ENCODE measurements at regions not wholly inside any gene's neighbourhood (a gene's known extent, or its start where the extent isn't known, plus 50 kb on each side); places are given as distances from the start of the nearest gene placed in this dataset.

DNA sequence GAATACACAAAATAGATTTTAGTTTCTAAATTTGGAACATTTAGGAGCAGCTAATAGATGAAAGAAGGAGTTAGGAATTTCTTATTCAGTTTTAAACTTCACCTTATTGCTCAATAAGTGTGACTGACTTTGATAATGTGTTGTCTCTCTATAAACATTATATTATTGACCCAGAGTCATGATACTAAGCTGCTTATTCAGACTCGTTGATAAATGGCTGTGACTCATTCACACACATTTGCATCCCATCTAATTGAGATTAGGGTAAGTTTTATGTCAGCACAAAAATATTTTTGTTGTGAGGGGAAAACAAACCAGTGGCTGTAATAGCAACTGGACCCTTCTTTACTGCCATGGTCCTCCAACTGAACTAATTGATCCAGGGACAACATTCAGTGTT lies 137.6 kb downstream of the GOLIM4 start:
- no peak for DNase-seq (ENCODE audit: low spot score)

DNA sequence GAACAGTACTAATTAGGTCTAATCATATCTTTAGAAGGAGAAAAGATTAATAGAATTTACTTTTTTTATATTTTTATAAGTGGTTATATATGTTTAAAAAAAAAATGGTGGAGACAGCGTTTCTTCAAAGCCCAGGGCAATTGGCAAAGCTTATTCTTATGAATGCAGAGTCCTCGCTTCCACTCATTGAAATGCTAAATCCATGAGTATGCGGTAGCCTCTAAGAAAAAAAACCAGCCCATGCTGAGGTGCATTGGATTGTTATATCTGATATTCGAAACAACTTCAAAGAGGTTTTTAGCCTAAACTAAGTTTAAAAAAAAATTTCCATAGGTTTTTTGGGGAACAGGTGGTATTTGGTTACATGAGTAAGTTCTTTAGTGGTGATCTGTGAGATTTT lies 142.8 kb downstream of the GOLIM4 start:
- DNase-seq (ENCODE audit: low spot score): no peak

DNA sequence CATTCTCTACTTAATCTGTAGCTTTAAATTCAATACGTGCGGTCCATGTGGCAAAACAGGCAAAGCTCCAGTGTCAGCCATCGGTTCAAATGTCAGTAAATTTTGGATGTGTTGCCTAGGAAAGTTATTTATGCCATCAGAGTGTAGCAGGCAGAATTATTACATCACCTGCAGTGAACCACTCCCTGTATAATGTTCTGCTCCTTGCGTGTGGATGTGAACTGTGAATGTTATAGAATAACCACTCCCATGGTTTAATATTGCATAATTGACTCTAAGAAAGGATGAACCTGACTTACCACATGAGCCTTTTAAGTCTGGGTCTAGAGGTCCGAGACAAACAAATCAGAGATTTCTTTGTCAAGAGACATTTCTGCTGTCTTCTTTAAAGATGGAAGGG lies 145.5 kb downstream of the GOLIM4 start:
- no peak for DNase-seq (ENCODE audit: low spot score)

DNA sequence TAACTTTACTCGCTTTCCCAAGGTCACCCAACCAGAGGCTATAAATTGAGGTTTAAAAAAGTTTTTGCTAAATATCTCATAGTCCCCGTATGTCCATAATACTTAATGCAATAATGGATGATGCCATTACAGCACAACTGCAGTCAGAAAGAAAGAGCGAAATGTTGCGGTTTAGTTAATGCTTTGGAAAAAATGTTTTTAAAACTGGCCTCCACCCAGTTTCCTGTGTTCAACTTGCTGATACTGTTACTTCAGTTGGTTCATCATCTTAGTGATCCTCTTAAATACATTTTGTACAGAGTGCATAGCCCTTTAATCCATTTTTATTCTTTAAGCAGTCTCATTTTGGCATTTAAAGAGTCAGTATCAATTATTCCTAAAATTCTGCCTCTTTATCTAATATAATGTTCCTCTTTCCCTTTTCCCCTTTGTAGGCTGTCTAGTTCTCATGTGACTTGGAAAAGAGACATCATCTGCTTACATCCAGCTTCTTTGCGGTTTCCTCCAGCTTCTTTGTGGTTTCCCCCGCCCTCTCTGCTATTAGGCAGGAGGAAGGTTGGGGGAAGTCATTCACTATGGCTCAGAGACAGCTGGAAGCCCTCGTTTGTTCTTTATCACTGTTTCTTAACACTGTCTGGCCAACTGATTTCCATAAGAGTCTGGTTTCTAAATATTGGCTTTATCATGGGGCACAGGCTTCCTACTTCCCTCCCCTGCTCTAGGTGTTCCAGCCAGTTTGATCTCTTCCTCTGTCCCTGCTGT lies 154.3 kb downstream of the GOLIM4 start:
- DNase-seq (ENCODE audit: low spot score): peak; percentile 6

DNA sequence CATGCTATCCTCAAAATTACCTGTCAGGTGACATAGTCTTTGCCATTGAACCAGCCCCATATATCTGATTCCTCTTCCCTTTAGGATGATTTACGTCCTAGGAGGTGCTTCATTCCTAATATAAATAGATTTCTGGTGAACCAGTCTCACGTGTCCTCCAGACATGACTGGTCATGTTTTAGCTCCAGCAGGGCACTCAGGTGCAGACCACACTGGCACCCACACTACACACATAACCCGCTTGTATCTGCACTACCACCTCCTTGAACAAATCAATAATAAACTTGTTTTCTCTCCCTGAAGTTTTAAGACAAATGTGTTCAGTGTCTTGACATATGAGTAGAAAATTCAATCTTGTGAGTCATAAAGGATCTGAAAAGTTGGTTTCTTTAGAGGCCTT lies 155.5 kb downstream of the GOLIM4 start:
- DNase-seq (ENCODE audit: low spot score): no peak

DNA sequence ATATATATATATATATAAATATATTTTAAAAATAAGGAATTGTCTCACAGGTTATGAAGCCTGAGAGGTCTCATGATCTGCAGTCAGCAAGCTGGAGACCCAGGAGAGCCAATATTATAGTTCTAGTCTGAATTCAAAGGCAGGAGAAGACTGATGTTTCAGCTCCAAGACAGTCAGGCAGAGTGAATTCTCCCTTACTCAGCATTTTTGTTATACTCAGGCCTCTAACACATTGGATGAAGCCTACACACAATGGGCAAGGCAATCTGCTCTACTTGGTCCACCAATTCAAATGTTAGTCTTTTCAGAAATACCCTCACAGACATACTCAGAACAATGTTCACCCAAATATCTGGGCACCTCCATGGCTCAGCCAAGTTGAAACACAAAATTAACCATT lies 157.2 kb downstream of the GOLIM4 start:
- no peak for DNase-seq (ENCODE audit: low spot score)

DNA sequence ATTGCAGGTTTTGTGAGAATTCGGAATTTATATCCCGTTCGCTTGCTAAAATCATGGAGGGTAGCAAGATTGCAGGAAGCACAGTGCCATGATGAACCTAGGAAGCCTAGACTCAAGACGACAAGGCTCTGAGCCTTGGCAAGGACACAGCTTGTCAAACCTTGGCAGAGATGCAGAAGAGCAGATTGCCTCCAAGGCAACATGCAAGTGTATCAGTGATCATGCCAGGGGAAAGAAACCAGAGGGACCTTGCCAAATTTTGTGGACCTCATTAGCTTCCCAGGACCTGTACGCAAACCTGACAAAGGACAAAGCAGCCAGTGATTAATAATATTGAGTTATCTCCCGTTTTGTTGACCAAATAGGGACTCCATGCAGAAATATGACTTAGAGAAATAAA lies 159.7 kb downstream of the GOLIM4 start:
- no peak for DNase-seq (ENCODE audit: low spot score)

DNA sequence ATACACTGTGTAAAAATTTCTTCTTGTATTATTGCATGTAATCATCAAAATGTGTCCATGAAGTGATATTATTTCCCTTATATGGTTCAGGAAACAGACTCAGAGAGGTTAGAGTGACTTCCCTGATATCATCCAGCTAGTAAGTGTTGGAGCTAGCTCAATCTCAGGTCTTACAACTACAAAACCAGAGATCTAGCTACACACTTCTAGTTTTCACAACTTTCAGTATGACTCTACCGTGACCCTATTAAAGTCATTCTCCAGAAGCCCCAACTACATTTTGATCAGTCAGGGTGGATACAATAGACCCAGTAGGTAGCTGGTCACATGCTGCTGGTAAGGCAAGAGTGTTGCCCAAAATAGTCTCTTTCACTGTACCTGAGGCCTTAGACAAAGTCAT lies 165.3 kb downstream of the GOLIM4 start:
- DNase-seq (ENCODE audit: low spot score): no peak

DNA sequence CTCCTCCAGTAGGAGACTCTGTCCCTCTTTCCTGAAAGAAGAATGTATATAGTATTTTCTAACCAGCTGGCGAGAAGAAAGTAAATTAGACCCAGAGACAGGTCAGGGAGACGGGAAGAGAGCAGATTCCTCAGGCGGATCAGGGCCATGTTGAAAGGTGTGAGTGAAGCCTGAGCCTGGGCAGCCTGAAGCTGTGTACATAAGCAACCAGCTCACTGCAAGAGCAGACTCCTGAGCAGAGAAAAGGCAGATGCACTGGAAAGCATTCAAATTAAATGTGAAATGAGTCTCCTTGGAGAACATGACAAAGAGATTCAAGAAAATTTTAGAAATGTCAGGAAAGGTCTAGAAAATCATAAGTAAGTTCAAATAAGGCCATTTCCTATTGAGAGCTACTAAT lies 165.8 kb downstream of the GOLIM4 start:
- no peak for DNase-seq (ENCODE audit: low spot score)

DNA sequence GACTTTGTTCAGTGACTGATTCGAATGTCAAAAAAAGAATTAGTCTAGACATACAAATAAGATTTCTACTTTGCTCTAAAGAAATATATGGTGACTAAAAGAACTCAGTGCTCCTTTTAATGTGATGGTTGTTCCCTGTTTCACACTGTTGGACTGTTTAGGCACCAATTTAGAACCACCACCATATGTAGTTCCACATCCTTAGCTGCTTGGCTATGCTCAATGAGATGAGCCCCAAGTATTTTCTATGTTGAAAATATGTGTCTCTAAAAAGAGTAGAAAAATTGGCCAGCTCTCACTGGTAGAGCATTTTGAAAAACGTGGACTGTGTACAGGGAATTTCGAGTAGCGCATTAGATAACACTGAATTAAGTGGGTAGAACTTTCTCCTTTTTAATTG lies 167.3 kb downstream of the GOLIM4 start:
- DNase-seq (ENCODE audit: low spot score): no peak

DNA sequence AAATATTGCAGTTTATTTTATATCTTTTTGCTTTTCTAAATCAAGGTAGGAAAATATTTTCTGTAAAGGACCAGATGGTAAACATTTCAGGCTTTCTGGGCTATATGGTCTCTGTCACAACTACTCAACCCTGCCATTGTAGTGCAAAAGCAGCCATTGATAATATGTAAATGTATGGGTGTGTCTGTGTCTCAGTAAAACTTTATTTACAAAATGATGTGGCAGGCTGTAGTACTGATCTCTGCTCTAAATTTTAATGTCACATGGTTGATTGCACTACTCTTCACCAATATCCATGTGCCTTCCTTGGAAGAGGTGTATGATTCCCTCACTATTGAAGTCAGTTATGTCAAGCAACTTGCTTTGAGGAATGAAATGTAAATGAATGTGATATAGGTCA lies 175.0 kb downstream of the GOLIM4 start:
- DNase-seq (ENCODE audit: low spot score): no peak

DNA sequence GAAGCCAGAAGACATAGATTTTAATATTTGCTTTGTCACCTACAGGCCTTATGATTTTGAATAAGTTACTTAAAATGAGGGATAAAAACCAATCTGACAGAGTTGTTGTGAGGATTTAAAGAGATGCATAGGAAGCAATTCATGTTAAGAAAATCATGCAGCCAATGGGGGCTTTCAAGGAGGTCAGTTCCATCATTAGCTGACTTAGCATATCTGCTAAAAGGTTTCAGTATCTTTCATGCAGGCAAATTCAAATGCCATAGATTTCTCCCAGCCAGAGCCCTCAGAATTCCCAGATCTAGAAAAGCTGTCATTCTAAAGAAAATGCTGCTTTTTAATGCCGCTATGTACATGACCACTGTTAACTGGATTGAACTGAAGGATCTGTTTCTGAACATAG lies 176.1 kb downstream of the GOLIM4 start:
- no peak for DNase-seq (ENCODE audit: low spot score)

DNA sequence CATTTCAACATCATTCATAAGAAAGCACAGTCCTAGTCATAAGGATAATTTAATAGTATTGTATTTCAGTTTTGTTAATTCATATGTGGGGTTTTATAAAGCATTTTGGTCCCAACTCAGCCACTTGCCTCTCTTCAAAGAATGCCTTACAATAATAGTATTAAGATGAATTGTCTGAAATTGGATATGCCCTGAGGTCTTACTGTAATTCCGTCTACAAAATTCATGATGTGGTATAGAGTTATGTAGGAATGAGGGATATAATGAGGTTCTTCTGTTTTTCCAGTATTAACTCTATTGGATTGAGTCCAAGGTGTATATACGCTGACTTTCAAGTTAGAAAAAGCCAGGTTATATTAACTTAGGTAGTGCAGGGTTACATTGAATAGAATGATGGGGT lies 177.0 kb downstream of the GOLIM4 start:
- no peak for DNase-seq (ENCODE audit: low spot score)

DNA sequence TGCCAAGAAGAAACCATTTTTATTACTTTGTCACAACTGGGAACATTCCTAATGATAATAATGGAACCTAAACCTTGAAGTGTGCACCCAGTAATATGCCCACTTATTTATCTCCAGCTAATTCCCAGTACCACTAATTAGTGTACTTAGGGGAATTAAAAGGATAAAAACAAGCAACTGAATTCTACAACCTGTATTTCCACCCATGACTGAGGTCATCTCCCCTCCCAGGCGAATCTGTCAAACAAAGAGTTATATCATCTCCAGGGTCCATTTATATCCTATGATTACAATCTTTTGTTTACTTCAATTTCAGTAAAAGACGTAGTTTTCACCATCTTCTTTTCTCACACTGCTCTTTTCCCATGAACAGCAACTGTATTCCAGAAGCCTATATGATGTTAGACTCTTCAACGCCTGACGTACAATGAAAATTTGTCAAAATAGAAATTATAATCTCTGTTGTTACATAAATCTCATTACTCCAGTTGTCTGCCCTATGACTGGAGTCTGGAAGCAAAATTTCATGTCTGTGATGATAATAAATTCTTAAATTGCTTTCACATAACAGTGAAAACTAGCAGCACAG lies 177.6 kb downstream of the GOLIM4 start:
- no peak for DNase-seq (ENCODE audit: low spot score)

DNA sequence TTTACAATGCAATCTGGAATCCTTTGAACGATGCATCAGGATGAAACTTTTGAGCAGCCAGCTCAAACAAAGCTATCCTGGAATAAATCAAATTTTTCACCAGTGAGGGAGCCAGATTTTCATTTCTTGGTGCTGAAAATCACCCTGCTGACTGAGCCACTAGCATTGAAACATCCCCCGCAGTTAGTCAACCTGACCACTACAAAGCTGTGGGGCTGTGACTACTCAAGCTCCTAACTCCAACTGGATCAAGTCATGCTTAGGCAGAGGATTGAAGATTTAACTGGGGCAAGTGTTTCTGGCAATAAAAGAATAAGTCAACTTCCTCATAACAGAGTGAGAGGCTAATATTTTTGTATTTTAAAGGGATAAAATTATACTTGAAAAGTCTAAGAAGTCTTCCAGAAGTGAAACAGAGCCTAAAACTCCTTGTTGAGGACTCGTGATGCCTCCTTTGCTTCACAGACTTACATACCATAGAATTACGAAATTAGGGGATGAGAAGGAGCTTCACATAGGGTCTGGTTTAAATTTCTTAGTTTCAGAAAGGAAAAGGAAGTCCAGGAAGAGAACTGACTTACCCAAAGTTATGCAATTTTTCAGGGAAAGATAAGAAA lies 177.8 kb downstream of the SERPINI1 start:
- no peak for DNase-seq (ENCODE audit: low spot score)

DNA sequence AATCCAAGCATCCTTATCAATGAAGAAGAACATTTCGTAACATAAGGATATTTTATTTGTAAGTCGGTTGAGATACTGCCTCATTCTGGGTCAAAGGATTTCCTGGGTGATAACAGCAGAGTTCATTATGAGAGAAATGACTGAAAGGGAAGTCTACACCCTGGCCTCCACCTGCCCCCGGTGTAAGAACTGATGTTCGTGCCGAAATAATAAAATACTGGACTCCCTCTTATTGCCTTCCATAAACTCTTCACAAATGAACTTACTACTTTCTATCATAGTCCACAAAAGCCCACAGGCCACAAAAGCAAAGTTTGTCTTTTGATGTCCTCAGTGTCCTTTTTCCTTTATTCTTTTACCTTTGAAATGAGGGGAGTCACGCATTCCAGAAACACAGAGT lies 174.4 kb downstream of the SERPINI1 start:
- no peak for DNase-seq (ENCODE audit: low spot score)

DNA sequence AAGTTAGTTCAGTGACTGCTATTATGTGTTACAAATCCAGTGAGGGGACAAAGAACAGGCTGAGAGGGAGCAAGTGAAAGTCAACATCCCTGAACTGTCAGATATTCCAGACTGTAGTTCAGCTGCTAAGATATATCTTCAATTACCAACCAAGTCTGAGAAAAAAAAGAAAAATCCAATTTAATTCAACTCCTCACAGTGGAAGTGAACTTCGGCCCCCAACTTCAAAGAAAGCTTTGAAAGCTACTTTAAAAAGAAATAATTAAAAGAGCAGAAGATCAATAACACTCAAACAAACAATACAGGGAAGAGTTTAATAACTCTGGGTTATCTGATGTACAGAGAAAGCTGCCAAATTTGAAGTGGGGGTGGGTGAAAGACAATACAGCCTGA lies 174.0 kb downstream of the SERPINI1 start:
- no peak for DNase-seq (ENCODE audit: low spot score)

DNA sequence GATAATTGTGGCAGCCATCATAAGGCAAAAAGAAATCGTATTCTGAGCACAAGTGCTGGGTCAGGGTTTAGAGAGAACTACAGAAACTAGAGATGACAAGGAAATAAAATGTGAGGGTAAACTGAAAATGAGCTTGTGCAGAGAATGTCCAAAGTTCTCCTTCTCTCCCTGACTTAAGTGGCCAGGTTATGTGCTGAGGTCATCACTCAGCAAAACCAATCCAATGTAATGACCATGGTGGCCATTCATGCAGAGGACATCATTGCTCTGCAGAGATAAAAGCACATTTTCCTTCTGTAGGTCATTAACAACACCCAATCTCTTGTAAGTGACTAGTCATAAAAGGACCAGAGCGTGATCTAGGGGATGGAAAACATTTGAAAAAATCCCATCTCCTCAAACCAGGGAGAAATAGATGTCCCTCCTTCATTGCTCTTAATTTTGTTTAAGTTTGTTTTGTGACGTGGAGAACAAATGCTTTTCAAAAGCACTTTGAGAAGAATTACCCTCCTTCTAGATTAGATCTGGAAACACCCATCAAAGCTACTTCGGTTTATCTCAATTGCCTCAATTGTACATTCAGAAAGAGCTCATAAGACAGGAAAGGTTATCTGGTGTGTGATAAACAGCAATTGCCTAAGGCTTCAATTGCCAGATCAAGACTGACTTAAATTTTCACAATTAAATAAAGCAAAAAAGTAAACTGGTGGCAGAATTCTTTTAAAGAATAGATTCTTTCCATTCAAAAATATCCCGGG lies 173.4 kb downstream of the SERPINI1 start:
- DNase-seq (ENCODE audit: low spot score): no peak

DNA sequence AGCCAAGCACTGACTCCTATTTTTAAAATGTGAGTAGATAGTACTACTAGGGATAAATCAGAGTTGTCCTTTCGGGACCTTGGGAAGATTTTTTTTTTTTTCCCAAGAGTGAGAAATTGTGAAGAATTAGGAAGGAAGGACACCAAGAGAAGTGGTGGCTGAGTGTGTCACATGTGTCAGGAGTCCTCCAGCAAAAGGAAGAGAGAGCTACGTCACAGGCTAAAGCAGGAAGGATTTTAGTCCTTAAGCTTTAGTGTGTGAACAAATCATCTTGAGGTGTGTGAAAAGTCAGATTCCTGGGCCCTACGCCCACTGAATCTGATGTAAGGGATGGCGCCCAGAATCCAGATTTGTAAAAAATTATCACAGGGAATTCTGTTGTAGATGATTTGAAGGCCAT lies 172.7 kb downstream of the SERPINI1 start:
- DNase-seq (ENCODE audit: low spot score): no peak

DNA sequence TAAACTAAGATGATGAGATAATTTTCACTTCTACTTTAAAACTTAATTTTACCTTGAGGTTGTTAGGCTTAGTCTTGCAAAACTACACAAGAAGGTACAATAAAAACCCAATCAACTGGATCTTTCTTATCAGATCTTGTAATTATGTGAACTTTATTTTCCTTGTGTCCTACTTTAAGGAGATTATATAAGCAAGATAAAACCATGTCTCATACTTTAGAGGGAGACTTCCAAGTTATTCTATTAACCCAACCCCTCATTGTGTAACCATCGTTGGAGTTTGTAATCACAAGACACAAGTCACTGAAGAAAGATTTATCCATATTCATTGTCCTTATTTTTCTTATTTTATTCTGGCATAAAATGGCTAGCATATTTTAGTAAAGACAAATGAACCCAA lies 165.6 kb downstream of the SERPINI1 start:
- no peak for DNase-seq (ENCODE audit: low spot score)

DNA sequence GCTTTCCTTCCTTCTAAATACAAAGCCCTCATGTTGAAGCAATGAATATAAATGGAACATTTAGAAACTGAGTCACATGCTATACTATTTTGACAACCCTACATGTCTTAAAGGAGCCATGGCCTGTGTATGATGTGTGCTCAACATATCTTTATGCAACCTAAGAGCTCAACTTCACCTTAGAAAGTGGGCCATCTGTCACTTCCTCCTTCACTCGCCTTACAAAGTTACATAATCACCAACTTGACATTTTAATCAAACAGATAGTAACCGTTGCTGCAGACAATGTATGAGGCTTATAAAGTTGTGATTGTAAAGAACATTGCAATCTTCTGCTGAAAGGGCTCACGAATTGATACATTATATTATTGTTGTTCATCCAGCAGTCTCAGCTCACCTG lies 163.6 kb downstream of the SERPINI1 start:
- no peak for DNase-seq (ENCODE audit: low spot score)

DNA sequence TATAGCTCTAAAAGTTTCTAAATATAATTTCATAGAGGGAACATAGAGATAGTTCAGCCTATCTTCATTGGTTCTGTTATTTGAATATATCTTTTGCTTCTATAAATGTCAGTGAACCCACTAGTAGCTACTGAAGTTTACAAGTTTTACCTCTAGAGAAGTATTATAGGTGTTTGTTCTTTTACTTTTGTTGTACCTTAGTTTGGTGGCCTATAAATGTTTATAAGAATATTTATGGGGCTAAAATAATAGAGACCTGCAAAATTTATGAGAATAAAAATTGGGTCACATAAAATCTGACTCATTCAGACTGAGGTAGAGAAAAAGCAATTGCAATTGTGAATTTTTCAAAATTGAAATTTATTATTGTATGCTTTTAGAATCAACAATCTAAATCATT lies 162.6 kb downstream of the SERPINI1 start:
- DNase-seq (ENCODE audit: low spot score): no peak

DNA sequence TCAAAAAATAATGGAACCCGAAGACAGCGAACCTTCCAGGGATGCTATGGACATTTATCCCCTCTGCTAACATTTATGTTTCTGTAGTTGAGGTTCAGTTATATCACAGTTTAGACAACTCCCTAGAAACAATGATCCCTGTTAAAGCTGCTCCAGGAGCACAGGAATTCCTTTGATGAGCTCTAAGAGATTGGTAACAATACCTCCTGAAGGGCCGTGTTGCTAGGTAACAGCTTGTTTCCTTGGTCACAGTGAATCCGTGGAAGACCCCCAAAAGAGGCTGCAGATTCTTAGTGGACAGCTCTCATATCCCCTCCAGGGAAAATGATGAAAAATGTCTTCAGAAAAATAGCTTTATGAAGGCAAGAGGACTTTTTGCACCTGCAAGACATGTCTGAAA lies 160.2 kb downstream of the SERPINI1 start:
- no peak for DNase-seq (ENCODE audit: low spot score)
